Mucosa of rectum (tissue), 2 donors: ENCODE measurements at regions not wholly inside any gene's neighbourhood (a gene's known extent, or its start where the extent isn't known, plus 50 kb on each side); places are given as distances from the start of the nearest gene placed in this dataset.

Source experiments
- H3K27ac ChIP-seq, 2 donors: one replicate each; pipeline ENCODE4 v1.7.0; 2013; ENCODE audit warnings: inconsistent platforms in 2 of 2, low read depth in 2 of 2, low read length in 2 of 2
- H3K27me3 ChIP-seq, 2 donors: one replicate each; pipeline ENCODE4 v1.7.0; 2013; ENCODE audit warnings: low read length in 2 of 2; ENCODE audit not compliant: control insufficient read depth in 2 of 2, insufficient read depth in 2 of 2
- H3K36me3 ChIP-seq, 2 donors: one replicate each; pipeline ENCODE4 v1.7.0; 2013; ENCODE audit warnings: low read length in 2 of 2; ENCODE audit not compliant: control insufficient read depth in 2 of 2, insufficient read depth in 2 of 2
- H3K4me1 ChIP-seq, 2 donors: one replicate each; pipeline ENCODE4 v1.7.0; 2013; ENCODE audit warnings: low read length in 2 of 2, mild to moderate bottlenecking in 1 of 2; ENCODE audit not compliant: control insufficient read depth in 2 of 2, insufficient read depth in 2 of 2
- H3K4me3 ChIP-seq, 2 donors: one replicate each; pipeline ENCODE4 v1.7.0; 2013; ENCODE audit warnings: low read length in 2 of 2
- H3K9ac ChIP-seq, 2 donors: one replicate each; pipeline ENCODE4 v1.7.0; 2013; ENCODE audit warnings: low read length in 2 of 2, low read depth in 1 of 2, mild to moderate bottlenecking in 1 of 2
- H3K9me3 ChIP-seq, 2 donors: one replicate each; pipeline ENCODE4 v1.7.0; 2013; ENCODE audit warnings: low read length in 2 of 2; ENCODE audit not compliant: control insufficient read depth in 2 of 2
- donor health status: healthy.
- donor health status: Normal muscosa, but diverticular disease.

DNA sequence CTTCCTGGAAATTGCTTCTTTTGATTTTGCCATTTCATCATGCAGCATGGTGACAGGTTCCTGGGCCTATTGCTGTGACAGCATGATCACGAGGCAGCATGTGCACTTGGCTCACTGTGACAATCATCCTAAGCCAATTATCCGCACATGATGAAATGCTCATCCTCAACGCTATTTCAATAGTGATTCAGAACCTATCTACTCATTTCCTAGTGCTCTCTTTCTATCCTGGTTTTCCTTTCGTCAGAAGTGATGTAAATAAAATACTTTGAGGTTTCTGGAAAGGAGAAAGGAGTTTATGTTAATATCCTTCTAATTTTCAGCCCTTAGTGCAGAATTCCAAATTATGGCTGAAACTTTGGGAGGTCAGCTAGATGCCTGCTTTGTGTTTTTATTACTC is 110.6 kb upstream of the ADAMTS5 start:
- Histone ChIP-seq H3K27me3 (no peaks in the 10 kb centered on the region), H3K9me3 (no peaks in the 10 kb centered on the region), H3K27ac (no peak overlapping the region), H3K9ac (no peak overlapping the region), H3K4me1 (no peaks in the 10 kb centered on the region), H3K4me3 (no peak overlapping the region), H3K36me3 (no peaks in the 10 kb centered on the region)

DNA sequence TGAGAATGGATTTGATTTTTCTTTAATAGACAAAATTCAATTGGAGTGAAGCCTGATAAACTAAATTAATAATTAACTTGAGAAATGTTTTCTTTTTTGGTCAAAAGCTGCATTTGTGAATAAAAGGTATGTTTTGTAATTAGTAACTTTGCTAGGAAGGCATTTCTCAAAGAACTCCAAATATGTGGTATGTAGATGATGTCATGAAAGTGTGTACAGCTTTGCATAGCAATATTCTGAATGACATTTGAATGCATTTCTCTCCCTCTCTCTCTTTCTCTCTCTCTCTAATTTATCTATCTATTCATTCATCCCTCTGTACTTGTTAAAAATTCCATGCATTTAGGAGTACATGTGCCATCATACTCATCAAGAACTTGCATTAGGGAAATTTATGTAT is 109.1 kb upstream of the ADAMTS5 start:
- H3K27me3 ChIP-seq: no peaks in the 10 kb centered on the region
- no peak overlapping the region for H3K9ac ChIP-seq
- no peaks in the 10 kb centered on the region for H3K36me3 ChIP-seq
- H3K27ac ChIP-seq: no peak overlapping the region
- no peaks in the 10 kb centered on the region for H3K4me1 ChIP-seq
- H3K4me3 ChIP-seq: no peak overlapping the region
- no peaks in the 10 kb centered on the region for H3K9me3 ChIP-seq

DNA sequence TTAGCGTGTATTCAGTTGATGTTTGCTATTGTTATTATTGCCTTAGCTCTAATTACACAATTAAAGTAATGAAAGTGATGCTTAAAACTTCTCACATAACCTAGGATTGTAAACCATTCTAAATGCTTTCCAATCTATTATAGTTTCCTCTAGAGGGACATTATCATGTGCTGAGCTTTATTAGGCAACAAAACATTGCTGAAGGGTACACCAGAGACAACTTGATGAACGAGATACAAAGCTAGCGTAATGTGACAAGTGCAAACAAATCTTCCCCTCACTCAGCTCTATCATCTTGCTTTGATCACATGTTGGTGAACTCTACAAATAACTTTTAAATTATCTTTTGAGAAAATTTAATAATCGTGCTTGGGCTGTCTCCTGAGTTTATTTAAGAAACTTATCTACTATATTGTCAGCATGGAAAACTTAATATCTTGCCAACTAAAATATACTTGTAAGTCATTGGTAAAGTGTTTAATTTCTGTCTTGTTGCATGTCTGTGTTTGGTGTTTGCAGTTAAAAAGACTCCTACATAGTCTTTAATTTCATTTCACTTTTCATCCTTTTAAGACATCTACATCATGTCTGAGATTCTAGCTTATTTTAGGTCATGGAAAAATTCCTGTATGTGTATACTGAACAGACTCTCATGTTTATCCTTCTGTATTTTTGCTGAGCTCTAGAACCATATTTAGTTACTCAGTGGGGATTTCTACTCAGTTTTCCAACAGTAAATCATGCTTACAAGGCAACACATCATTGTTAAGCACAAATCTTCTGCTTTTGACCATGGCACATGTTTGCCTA is 104.2 kb upstream of the ADAMTS5 start:
- H3K9ac ChIP-seq: no peak overlapping the region
- H3K9me3 ChIP-seq: peaks cover 0 to 4% of the 10 kb centered on the region in 2 donors
- H3K4me3 ChIP-seq: no peak overlapping the region
- H3K27me3 ChIP-seq: no peaks in the 10 kb centered on the region
- H3K36me3 ChIP-seq: no peaks in the 10 kb centered on the region
- H3K27ac ChIP-seq: no peak overlapping the region
- H3K4me1 ChIP-seq: no peaks in the 10 kb centered on the region

DNA sequence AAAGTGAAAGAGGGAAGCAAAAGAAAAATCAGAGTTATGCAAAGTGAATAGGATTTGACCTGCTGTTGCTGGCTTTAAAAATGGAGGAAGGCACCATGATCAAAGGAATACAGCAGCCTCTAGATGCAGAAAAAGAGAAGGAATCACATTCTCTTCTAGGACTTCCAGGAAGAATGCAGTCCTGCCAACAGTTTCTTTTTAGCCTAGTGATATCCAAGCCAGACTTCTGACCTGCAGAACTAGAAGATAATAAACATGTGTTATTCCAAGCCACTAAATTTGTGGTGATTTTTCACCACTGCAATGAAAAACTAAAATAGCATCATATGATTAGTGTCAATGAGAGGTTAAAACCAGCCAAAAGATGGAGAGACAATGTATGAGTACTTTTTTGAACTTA is 101.9 kb upstream of the ADAMTS5 start:
- Histone ChIP-seq H3K4me3 (no peak overlapping the region), H3K9me3 (peaks cover 0 to 4% of the 10 kb centered on the region in 2 donors), H3K4me1 (no peaks in the 10 kb centered on the region), H3K9ac (no peak overlapping the region), H3K36me3 (no peaks in the 10 kb centered on the region), H3K27me3 (no peaks in the 10 kb centered on the region), H3K27ac (no peak overlapping the region)

DNA sequence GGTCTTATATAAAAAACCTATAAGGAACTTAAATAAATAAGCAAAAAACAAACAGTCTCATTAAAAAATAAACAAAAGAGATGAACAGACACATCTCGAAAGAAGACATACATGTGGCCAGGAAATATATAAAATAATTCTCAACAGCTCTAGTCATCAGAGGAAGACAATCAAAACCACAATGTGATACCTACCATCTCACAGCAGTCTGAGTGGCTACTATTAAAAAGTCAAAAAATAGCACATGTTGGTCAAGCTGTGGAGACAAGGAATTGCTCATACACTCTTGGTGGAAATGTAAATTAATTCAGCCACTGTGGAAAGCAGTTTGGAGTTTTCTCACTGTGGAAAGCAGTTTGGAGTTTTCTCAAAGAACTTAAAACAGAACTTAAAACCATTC is 100.3 kb upstream of the ADAMTS5 start:
- H3K27me3 ChIP-seq: no peaks in the 10 kb centered on the region
- H3K27ac ChIP-seq: no peak overlapping the region
- no peaks in the 10 kb centered on the region for H3K4me1 ChIP-seq
- peaks cover 0 to 4% of the 10 kb centered on the region in 2 donors for H3K9me3 ChIP-seq
- H3K4me3 ChIP-seq: no peak overlapping the region
- H3K36me3 ChIP-seq: no peaks in the 10 kb centered on the region
- no peak overlapping the region for H3K9ac ChIP-seq

DNA sequence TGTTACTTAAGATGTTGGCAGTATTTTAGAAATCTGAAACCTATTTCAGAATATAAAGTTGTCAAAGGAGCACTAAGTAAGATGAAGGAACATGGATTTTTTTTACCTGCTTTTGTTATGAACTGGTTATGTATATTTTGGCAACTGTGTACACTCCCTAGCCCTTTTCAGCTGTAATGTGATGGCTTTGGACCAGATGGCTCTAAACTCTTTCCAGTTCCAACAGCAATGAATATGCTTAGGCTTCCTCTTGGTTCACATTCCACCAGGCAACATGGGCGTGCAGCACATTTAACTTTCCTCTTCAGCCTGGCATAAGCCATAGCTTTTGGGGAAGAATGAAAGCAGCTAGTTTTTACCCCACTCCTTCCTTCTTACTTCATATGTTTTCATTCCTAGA is 95.6 kb upstream of the ADAMTS5 start:
- Histone ChIP-seq H3K9ac (no peak overlapping the region), H3K27ac (no peak overlapping the region), H3K36me3 (no peaks in the 10 kb centered on the region), H3K4me3 (no peak overlapping the region), H3K27me3 (no peaks in the 10 kb centered on the region), H3K9me3 (no peaks in the 10 kb centered on the region), H3K4me1 (no peaks in the 10 kb centered on the region)

GRCh38 chr21:27061770-27062169 is 94.9 kb upstream of the ADAMTS5 start:
- Histone ChIP-seq H3K9ac (no peak overlapping the region), H3K27ac (no peak overlapping the region)

DNA sequence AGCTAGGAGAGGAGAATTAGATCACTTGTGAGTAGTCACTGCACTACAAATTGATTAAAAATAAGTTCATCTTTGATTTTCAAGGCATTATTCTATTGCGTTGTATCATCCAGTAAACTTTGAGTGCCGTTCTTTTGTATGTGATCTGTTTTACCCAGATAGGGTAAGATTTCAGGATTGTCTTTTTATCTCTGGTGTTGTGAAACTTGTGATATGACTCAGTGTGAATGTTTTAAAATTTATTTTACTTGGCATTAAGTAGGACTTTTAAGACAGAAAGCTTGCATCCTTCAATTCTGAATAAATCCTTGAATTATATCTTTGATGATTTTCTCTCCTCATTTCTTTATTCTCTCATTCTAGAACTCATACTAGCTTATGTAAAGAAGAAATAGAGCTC is 93.3 kb upstream of the ADAMTS5 start:
- Histone ChIP-seq H3K9me3 (no peaks in the 10 kb centered on the region), H3K4me3 (no peak overlapping the region), H3K4me1 (no peaks in the 10 kb centered on the region), H3K27ac (no peak overlapping the region), H3K36me3 (no peaks in the 10 kb centered on the region), H3K9ac (no peak overlapping the region), H3K27me3 (no peaks in the 10 kb centered on the region)

More at GRCh38 chr21:27061770-27062169, 94.9 kb upstream of the ADAMTS5 start:
- Histone ChIP-seq H3K4me3 (no peak overlapping the region), H3K36me3 (no peaks in the 10 kb centered on the region), H3K4me1 (no peaks in the 10 kb centered on the region), H3K27me3 (no peaks in the 10 kb centered on the region), H3K9me3 (no peaks in the 10 kb centered on the region)

DNA sequence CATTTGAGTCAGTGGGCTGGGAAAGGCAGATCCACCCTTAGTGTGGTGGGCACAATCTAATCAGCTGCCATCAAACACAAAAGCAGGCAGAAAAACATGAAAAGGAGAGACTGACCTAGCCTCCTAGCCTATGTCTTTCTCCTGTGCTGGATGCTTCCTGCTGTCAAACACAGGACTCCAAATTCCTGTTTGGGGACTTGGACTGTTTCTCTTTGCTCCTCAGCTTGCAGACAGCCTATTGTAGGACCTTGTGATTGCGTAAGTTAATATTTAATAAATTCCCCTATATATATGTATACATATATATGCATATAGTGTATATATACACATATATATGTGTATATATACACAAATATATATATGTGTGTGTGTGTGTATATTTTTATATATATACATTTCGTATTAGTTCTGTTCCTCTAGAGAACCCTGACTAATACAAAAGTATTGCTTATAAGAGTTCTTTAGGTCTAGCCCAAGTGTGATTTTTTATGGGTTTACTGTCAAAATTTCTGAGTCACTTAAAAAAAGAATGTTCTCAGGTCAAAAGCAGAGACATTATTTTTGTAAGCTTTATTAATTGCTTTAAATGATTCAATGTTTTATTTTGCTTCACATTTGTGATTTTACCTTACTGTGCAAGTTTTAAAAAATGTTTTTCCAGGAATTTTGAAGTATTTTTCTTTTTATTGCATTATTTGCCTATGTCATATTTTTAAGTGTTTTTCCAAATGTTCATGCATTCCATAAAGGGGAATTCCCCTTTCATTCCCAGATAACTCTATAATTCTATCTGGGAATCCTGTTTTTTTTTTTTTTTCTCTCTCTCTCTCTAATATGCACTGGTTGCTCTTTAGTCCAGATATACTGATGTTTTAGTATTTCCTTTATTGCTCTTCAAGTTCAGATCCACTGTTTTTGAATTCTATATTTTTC is 92.1 kb upstream of the ADAMTS5 start:
- no peaks in the 10 kb centered on the region for H3K4me1 ChIP-seq
- H3K9me3 ChIP-seq: no peaks in the 10 kb centered on the region
- H3K4me3 ChIP-seq: no peak overlapping the region
- no peak overlapping the region for H3K9ac ChIP-seq
- no peaks in the 10 kb centered on the region for H3K36me3 ChIP-seq
- H3K27me3 ChIP-seq: no peaks in the 10 kb centered on the region
- no peak overlapping the region for H3K27ac ChIP-seq

- Histone ChIP-seq H3K27ac (no peak overlapping the region), H3K4me1 (no peaks in the 10 kb centered on the region), H3K9ac (no peak overlapping the region), H3K36me3 (no peaks in the 10 kb centered on the region), H3K27me3 (no peaks in the 10 kb centered on the region), H3K9me3 (no peaks in the 10 kb centered on the region), H3K4me3 (no peak overlapping the region)
Observed at GRCh38 chr21:27057997-27058396, 91.1 kb upstream of the ADAMTS5 start.
